Stimulated activated CD4-positive, alpha-beta T cell treated with anti-CD3 and anti-CD28 coated beads, Interleukin-1b, Interleukin-23, amount 100 ng/mL, for 48 hours (primary cell): ENCODE measurements at regions not wholly inside any gene's neighbourhood (a gene's known extent, or its start where the extent isn't known, plus 50 kb on each side); places are given as distances from the start of the nearest gene placed in this dataset.

ENCODE experiments used
- DNase-seq: peaks from one replicate; pipeline ENCODE4 v3.0.0-alpha.2; 2020

DNA sequence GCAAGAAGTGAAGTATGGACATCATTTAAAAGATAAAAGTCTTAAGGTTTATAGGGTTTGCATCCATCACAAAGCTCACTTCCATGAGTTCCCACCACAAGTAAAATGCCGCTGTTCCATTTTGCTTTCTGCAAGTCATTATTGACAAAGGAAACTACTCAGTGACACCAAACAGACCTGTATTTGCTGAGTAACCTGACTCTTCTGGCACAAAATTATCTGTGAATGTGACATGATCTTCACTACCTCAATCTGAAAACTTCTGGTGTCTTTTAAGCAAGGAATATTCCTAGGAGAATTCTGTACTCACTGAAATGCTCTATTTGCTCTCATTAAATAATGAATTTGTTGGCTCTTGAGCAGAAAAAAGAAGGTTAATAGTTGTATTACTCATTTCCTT lies 1077.4 kb upstream of the ADGRL4 start:
- no peak for DNase-seq

DNA sequence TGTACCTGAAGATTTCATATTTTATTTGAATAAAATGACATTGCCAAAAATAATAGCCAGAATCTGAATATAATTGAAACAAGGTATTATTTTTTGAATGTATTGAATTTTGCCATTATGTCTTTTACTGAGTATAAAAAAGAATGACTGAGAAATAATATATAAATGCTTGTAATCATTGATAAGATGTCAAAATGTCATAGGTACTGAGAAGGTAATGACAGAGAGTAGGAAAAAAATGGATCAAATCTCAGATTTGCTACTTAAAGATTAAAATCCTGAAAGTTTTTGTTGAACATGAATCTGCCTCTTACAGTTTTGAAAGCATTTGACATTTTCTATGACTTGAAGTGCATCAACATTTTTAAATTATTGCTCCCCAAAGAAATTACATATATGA lies 1069.9 kb upstream of the ADGRL4 start:
- DNase-seq = no peak

DNA sequence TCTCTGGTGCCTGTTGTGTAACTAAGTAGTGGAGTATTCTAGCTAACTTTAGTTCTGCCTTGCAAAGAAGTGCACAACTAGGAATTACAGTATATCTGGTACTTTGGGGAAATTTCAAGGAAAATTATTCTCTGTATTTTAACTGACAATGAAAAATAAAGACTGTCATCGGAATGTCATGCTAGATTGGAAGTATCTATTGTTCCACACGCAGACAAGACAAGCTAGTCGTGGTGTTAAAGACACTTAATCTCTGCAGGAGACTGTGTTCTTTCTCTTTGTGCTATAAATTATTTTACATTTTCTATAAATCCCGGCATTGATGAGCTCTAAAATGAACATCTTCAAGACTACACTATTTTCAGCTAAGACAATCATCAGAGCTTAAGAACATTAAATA lies 1068.8 kb upstream of the ADGRL4 start:
- DNase-seq = no peak

DNA sequence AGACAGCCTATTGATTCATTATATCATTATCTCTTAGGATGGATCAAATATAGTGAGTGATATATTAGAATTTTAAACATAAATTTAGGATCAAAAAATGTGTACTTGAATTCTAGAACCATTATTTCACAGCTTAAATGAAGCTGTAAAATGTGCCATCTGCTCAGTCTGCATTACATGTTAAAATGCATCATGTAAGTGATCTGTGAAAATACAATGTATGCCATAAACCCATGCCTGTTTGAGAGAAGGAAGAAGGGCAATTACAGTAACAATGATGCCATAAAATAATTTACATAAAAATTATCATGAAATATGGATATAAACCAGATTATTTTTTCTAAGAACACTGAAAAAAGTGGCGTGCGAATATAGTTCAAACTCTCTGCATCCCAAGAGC lies 1066.0 kb upstream of the ADGRL4 start:
- DNase-seq = no peak

DNA sequence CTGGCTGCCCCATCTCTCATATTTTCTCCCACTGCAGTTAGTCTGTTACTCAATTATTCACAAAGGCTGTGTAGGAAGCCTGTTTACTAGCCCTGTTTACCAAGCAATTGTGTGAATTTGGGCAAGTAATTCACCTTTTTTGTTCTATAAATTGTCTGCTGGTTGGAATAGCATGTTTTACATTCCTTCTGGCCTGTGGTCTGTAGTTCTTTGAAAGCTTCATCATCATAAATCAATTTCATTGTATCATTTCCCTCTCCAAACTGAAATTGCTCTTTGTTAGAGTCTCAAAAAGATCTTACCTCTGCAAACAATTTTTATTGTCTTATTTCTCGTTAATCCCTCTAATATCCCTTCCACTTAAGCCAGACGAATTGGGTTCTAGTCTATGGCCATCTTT lies 1059.5 kb upstream of the ADGRL4 start:
- DNase-seq = no peak

DNA sequence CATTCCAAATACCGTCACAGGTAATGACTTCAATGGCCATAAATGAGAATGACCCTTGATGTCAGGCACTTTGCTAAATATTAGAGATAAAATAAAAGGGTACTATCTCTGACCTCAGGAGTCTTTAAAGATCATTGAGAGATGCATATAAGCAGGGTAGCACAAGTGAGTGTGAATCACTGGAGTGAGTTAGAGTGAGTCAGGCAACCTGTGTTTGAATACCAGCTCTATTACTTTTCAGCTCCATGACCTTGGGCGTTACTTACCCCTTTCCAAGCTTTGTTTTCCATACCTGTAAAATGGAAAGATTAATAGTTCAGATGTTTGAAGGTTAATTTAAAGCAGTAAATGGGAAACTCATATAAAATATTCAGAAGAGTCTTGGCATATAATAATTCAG lies 1058.0 kb upstream of the ADGRL4 start:
- no peak for DNase-seq

DNA sequence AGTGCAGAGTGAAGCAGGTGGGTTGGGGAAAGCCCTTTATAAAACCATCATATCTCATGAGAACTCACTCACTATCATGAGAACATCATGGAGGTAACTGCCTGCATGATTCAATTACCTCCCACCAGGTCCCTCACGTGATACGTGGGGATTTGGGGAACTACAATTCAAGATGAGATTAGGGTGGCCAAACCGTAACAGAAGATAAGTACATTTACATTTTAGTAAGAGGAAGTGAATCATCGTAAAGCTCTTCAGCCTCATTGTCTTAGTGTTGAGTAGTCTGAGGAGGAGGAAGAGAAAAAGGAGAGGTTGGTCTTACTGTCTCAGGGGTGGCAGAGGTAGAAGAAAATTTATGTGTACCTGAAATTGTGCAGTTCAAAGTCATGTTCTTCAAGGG lies 1053.4 kb upstream of the ADGRL4 start:
- DNase-seq = no peak

DNA sequence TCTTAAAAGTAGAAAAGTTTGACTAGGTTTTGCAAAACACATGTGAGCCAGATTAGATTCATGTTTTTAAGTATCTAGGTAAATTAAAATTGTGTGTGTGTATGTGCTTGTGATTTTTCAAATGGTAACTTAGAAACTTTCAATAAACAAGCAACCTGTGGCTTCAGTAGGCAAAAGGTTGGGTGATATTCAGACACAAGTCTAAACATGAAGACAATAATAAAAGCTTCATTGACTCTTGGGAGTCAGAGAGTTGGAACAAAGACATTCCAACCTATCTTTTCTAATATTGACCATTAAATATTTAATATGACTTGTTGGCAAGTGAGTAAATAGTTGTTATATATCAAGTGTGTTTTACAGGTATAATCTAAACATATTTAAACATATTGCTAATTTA lies 1049.6 kb upstream of the ADGRL4 start:
- DNase-seq = no peak

DNA sequence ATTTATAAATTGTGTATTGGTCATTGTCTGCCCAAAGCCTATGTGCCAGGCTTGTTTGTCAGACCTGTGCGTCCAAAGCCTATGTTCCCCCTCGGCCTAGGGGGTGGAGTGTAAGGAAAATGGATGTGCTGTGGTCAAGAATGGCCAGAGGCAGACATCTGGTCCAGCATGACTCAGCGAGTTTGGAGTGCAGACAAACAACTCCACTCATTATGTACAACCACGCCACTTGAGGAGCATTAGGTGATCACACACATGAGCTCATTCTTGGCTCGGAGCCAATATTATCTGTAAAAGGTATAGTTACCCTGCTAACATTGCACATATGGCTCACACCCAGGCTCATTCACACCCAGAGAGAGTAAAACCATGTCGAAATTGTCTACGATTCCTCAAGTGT lies 1047.6 kb upstream of the ADGRL4 start:
- DNase-seq = no peak

DNA sequence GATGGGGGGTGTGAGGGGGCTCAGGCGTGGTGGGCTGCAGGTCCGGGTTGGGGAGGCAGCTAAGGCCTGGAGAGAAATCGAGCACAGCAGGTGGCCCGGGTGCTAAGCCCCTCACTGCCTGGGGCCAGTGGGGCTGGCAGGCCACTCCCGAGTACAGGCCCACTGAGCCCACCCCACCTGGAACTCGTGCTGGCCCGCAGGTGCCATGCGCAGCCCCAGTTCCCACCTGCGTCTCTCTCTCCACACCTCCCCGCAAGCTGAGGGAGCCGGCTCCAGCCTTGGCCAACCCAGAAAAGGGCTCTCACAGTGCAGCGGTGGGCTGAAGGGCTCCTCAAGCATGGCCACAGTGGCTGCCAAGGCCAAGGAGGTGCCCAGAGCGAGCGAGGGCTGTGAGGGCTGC lies 1047.1 kb upstream of the ADGRL4 start:
- no peak for DNase-seq

DNA sequence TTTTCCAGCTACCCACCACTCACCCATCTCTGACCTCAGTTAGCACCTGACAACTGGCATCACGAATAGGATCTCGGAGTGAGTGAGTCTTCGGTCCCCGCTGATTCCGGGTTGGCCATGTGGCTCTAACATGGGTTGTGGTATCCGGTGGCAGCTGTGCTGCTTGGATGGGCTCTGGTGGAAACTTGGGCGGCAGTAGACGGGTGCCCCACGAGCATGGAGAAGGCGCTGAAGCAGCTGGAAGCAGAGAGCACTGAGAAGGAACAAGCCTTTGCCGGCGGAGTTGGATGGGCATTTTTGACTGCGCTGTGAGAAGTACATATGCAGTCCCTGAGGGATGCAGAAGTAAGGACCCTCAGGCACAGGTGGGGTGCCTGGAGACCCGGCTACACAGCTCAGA lies 1044.0 kb upstream of the ADGRL4 start:
- no peak for DNase-seq

DNA sequence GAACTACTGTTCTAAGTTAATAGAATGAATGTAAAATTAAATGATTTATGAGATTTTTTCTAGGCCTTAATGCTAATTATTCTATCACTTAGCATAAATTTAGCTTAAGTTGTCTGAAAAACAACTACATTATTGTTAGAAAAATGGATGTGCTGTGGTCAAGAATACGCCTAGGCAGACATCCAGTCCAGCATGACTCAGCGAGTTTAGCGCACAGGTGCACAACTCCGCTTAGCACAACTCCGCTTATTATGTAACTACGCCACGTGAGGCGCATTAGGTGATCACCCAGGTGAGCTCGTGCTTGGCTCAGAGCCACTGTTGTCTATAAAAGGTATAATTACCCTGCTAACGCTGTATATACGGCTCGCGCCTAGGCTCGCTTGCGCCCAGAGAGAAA lies 1043.6 kb upstream of the ADGRL4 start:
- DNase-seq = no peak

DNA sequence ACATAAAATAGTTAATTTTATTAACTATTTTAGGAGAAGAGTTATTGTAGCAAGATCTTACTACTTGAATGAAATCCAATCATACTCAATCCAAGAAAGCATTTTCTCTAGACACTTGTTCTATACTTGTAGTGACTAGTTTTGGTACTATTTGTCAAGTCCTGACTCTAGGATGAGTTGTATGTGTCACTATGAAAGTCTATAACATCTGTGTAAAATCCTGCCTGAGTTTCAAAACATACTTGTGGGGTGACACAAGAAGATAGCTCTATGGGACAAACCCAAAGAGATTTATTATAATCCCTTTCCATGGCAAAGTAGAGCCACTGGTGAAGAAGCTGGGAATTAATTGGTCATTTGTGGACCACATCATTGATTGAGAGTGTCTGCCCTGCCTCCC lies 1042.2 kb upstream of the ADGRL4 start:
- DNase-seq = no peak

DNA sequence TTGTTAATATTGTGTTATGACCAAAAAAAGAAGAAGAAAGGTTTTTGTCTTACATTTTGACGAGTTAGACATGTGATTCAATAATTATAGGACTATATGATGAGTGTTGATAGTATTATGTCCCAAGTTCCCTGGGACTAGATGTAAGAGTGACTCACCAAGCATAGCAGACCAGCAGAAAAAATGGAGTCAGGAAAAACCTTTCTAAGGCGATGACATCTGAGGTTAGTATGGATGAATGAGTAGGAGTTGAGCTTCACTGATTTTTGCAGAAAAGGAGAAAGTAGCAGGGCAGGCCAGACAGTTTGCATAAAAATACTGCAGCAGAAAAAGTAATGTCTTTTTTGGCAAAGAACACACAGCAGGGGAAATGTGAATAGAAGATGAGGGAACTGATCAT lies 1041.3 kb upstream of the ADGRL4 start:
- DNase-seq = no peak

DNA sequence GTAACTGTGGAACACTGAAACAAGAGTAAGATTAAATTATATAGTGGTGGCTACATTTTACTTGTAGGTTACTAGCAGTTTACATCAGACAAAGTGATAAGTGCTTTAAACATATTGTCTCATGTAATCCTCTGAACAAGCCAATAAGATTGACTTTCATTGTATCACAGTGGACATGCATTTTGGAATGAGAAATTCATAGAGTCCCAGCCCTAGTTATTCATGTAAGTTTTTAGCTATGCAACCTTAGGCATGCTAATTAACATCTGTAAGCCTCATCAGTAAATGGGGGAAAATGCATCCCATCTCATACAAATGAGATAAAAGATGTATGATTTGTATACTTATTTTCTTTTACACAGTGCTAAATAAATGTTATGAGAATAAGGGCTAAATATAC lies 1038.1 kb upstream of the ADGRL4 start:
- DNase-seq = no peak

DNA sequence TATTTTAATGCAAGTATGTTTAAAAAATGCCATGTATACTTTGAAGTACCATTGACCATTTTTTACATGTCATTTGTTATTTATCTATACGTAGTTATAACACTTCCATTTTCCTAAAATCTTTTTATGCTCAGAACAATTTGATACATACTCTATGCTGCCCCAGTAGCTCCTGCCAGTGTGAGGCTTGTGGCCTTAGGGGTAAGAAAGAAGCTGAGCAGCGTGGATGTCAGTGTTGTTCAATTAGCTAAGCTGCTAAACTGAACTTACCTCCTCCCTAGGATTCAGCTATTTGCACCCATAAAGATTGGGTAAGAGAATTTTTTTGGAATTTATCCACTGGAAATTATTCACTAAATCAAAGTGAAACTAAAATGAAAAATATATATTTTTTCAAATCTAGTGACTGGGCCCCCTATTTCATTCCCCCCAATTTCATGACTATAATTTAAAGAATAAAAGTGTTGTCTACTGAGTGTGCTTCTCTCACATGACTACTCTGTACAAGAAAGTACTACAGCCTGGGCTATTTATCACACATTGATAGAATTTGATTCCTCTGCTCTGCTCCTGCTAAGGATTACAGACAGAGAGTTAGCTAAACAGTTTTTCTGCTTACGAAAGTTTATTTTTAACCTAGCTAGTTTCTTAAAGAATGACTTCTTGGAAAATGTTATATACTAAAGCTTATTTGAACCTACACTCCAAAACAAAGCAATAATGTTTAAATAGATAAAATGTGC lies 1030.3 kb upstream of the ADGRL4 start:
- no peak for DNase-seq

DNA sequence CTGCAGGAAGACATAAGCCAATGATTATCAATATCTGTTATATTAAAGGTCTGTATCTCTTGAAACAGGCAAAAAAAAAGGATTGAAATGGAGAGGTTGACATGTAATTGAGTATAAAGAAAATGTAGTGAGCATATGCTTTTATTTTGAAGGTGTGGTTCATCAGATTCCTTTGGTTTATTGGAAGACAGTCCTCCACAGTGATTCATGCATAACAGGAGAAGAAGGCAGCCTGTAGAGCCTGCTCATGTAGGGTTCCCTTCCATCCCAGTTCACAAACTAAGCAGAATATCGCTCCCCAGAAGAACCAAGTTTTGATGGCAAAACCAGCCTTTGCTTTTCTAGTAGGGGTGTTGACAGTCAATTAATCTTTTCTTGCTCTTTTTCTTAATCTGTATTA lies 1016.8 kb upstream of the ADGRL4 start:
- DNase-seq = no peak

DNA sequence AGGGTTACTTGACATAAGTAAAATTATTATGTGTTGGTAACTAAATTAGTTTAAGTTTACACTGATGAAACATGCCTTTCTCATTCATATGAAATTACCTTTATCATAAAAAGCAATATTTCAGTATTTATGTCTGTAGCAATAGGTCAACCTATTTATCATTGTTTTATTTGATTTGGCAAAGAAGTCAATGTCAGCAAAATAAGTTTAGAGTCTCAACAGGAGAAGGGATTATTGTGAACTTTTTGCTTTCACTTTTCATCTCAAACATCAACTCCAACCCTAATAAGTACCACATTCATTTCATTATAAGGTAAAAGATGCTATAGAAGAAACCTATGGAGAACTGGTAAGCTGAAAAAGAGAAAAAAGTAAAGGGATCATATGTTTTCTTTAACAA lies 1015.4 kb upstream of the ADGRL4 start:
- no peak for DNase-seq

DNA sequence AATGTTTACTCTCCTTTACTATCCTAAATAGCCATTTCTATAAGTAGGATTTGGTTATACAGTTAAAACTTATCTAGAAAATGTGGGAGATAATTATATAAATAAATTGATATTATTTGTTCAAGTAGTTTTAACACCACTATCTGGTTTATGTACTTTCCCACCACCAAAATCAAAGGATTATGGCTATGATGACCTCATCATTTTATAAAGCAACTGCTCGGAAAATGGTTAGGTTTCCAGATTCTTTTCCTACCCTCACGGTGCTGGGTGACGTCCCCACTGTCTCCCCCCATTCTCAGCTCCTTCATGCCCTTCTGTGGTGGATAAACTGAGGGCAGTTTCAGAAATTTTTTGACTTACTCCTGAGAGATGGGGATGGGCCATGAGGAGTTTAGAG lies 1011.8 kb upstream of the ADGRL4 start:
- DNase-seq = no peak

DNA sequence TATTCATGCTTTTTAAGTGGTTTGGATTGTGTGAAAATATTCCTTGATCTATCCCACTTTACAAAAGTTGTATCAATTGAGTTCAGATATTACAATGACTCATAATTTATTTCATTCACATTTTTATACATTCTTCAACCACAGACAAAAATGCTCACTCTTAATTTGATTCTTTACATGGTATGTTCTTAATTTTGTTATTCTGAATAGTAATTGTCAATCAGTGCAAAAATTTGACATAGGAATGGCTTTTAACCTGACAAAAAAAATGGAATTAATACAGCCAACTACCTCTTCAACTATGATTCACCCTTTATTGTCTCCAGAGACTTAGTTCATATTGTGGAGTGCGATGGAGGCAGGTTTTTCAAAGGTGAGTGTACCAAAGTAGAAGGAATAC lies 1002.4 kb upstream of the ADGRL4 start:
- no peak for DNase-seq

DNA sequence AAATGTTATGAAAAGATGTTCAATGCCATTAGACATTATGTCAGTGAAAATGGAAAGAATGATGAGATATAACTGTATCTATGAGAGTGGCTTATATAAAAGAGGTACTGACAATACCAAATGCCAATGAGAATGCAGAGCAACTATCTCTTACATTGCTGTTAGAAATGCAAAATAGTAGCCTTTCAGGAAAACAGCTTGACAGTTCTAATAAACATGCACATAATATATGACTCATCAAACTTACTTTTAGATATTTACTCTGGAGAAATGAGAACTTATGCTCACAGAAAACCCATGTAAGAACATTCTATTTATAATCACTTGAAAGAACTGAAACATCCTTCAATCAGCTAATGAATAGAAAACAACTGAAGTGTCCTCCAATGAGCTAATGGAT lies 996.7 kb upstream of the ADGRL4 start:
- no peak for DNase-seq

DNA sequence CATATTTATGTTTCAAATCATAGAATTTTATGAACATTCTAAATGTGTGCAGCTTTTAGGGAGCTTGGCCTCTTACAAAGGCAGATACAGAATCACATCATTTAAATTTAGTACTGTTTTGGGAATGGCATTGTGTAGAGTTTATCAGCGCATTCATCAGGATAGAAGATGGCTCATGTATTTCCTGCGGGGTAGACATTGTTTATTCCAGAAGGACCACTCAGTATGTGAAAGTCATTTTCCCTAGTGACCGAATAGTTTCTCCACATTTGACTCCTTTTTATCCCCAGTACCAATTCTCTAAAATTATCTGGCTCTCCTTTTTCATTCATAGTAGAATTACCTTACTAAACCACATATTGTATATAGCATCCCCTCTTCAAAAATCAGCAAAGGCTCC lies 981.9 kb upstream of the ADGRL4 start:
- no peak for DNase-seq

DNA sequence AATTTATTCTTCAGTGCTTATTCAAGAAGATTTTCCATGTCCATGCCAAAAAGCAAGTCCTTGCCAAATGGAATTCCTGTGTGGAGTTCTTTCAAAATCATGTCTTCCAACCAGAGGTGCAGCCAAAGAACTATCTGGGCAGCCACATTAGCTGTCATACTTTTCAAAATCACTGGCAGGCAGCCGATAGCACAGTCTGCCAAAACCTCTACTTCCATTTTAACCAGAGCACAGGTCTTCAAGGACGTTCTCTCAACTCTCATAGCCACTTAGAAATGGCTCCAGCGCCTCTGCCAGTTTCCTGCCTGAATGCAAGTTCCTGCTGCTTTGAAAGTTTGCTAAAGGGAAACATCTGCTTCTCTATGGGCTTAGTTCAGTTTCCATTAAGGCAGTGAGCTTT lies 975.7 kb upstream of the ADGRL4 start:
- no peak for DNase-seq

DNA sequence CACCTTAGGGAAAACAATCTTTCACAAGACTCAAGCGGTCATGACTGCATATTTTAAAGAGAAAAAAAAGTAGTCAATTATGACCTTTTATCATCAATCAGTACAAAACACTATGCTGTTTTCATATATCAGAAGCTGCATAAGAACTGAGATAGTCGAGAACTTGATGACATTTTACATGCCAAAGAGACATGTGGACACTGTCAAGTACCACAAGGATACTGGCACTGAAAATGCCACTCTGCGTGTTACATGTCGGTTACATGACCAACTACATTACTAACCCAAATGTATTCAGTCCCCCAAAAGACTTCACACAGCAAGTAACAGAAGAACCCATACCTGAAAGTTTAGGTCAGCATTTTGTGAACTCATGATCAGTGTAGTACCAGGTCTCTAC lies 975.0 kb upstream of the ADGRL4 start:
- no peak for DNase-seq

DNA sequence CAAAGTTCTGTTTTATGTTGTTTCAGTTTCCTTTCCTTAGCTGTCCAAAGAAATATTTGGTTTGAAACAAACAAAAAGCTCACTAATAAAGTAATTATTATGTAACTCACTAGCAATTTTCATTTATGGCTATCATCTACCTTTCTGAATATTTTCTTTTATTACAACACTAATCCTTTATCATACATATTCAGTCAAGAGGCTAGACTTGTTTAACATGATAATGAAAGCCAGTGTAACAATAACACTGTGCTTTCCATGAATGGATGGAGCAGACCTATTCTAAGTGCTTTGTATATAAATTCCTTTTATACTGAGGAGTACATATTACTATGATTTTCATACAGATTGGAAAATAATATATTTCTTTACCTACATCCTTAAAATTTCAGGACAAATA lies 972.8 kb upstream of the ADGRL4 start:
- no peak for DNase-seq

DNA sequence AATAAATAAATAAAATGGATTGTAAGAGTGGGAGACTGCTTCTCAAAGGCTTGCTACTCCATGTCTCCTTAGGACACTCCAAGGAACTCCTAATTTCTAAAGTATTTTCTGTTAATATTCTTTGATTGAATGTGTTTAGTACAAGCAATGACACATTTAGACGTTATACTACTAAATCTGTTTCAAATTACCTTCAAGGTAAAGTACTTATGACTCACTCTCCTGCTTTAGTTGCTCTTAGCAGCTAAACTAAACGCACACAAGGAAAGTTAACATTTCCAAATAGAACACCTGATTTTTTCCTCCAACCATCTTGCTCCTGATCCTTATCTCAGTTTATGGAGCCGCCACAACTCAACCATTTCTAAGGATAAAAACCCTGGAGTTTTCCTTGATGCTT lies 969.8 kb upstream of the ADGRL4 start:
- DNase-seq = no peak
